HG03442 (cell line): ENCODE measurements at regions not wholly inside any gene's neighbourhood (a gene's known extent, or its start where the extent isn't known, plus 50 kb on each side); places are given as distances from the start of the nearest gene placed in this dataset.
A peak's percentile ranks its signal among the peaks of the same experiment; 100 is the strongest.

ENCODE experiments used
- ATAC-seq: cut with Tn5 transposase; IDR thresholded peaks from one replicate; pipeline ENCODE4 v1.9.1; 2021; ENCODE audit warnings: mild to moderate bottlenecking, moderate library complexity; ENCODE audit not compliant: unreplicated experiment

- no peak for ATAC-seq
Observed at GRCh38 chr13:59332966-59333365, 830.8 kb downstream of the DIAPH3 start.

GRCh38 chr13:59337070-59337469, 826.7 kb downstream of the DIAPH3 start:
- no peak for ATAC-seq

- no peak for ATAC-seq
Observed at GRCh38 chr13:59340151-59340550, 823.6 kb downstream of the DIAPH3 start.

- ATAC-seq, result no peak
Observed at GRCh38 chr13:59340581-59340980, 823.1 kb downstream of the DIAPH3 start.

GRCh38 chr13:59342400-59342799, 821.3 kb downstream of the DIAPH3 start:
- no peak for ATAC-seq

GRCh38 chr13:59343132-59343531, 820.6 kb downstream of the DIAPH3 start:
- ATAC-seq, result no peak

GRCh38 chr13:59343993-59344822, 819.5 kb downstream of the DIAPH3 start:
- no peak for ATAC-seq

- no peak for ATAC-seq
Observed at GRCh38 chr13:59345311-59345710, 818.4 kb downstream of the DIAPH3 start.

GRCh38 chr13:59346999-59347723, 816.6 kb downstream of the DIAPH3 start:
- ATAC-seq, result no peak

- ATAC-seq, result no peak
Observed at GRCh38 chr13:59348617-59349016, 815.1 kb downstream of the DIAPH3 start.

- ATAC-seq, result no peak
Observed at GRCh38 chr13:59352600-59352999, 811.1 kb downstream of the DIAPH3 start.

GRCh38 chr13:59354665-59355369, 808.9 kb downstream of the DIAPH3 start:
- no peak for ATAC-seq

GRCh38 chr13:59356607-59357006, 807.1 kb downstream of the DIAPH3 start:
- ATAC-seq, result no peak

GRCh38 chr13:59358014-59358413, 805.7 kb downstream of the DIAPH3 start:
- no peak for ATAC-seq

GRCh38 chr13:59360108-59360507, 803.6 kb downstream of the DIAPH3 start:
- peak; percentile 82 for ATAC-seq

GRCh38 chr13:59360916-59361315, 802.8 kb downstream of the DIAPH3 start:
- no peak for ATAC-seq

GRCh38 chr13:59363313-59363712, 800.4 kb downstream of the DIAPH3 start:
- no peak for ATAC-seq

- no peak for ATAC-seq
Observed at GRCh38 chr13:59363947-59364346, 799.8 kb downstream of the DIAPH3 start.

- ATAC-seq, result no peak
Observed at GRCh38 chr13:59364641-59365085, 799.1 kb downstream of the DIAPH3 start.

- ATAC-seq, result no peak
Observed at GRCh38 chr13:59367467-59367866, 796.3 kb downstream of the DIAPH3 start.

- no peak for ATAC-seq
Observed at GRCh38 chr13:59367904-59368303, 795.8 kb downstream of the DIAPH3 start.
